HepG2 (cell line): ENCODE measurements at regions not wholly inside any gene's neighbourhood (a gene's known extent, or its start where the extent isn't known, plus 50 kb on each side); places are given as distances from the start of the nearest gene placed in this dataset.

Experiments
- ADNP ChIP-seq: sonication (generic); formaldehyde crosslinking; IDR thresholded peaks from 2 replicates; pipeline ENCODE4 v1.4.0; 2020; ENCODE audit warnings: missing genetic modification reagents
- CEBPG ChIP-seq: IDR thresholded peaks from 2 replicates; pipeline ENCODE4 v1.6.1; 2016
- FLYWCH1 ChIP-seq: sonication (generic); formaldehyde crosslinking; IDR thresholded peaks from 2 replicates; pipeline ENCODE4 v1.8.1; 2023; ENCODE audit warnings: mild to moderate bottlenecking, missing genetic modification reagents
- GPN1 ChIP-seq: sonication (generic); formaldehyde crosslinking; IDR thresholded peaks from 2 replicates; pipeline ENCODE4 v1.5.1; 2020; ENCODE audit warnings: missing genetic modification reagents, borderline replicate concordance
- HMG20B ChIP-seq: conservative IDR thresholded peaks from 2 replicates; pipeline ENCODE4 v1.6.1; 2016; ENCODE audit warnings: missing genetic modification reagents, missing compliant biosample characterization
- MEIS1 ChIP-seq: sonication (generic); formaldehyde crosslinking; IDR thresholded peaks from 2 replicates; pipeline ENCODE4 v1.9.0; 2021; ENCODE audit warnings: mild to moderate bottlenecking, missing genetic modification reagents, moderate library complexity, borderline replicate concordance
- NAIF1 ChIP-seq: sonication (generic); formaldehyde crosslinking; IDR thresholded peaks from 2 replicates; pipeline ENCODE4 v1.5.0; 2020; ENCODE audit warnings: mild to moderate bottlenecking, missing genetic modification reagents, borderline replicate concordance
- POLR2A ChIP-seq, 2 experiments: IDR thresholded peaks; 2 replicates each; pipeline ENCODE4 v1.6.1; 2011; ENCODE audit warnings: low read depth in 2 of 2, low read length in 2 of 2, mild to moderate bottlenecking in 1 of 2, moderate library complexity in 1 of 2; ENCODE audit not compliant: insufficient read depth in 1 of 2
- RBM22 ChIP-seq: fragments of 200-400 bp; formaldehyde crosslinking; optimal IDR thresholded peaks from 2 replicates; pipeline ENCODE3; 2017; ENCODE audit warnings: mild to moderate bottlenecking, low read length, moderate library complexity
- SMYD3 ChIP-seq: sonication (generic); formaldehyde crosslinking; IDR thresholded peaks from 2 replicates; pipeline ENCODE4 v1.8.1; 2023; ENCODE audit warnings: mild to moderate bottlenecking, missing genetic modification reagents
- SUZ12 ChIP-seq: fragments of 150-350 bp; IDR thresholded peaks from 2 replicates; pipeline ENCODE4 v1.6.1; 2014; ENCODE audit warnings: low read depth, low read length
- ZNF343 ChIP-seq: sonication (generic); formaldehyde crosslinking; IDR thresholded peaks from 2 replicates; pipeline ENCODE4 v1.4.0; 2020; ENCODE audit warnings: mild to moderate bottlenecking, missing genetic modification reagents
- TF ChIP-seq, protein P1 (sequence below): IDR thresholded peaks from 2 replicates; pipeline ENCODE4 v1.6.1; 2016; ENCODE audit warnings: low read depth, control low read depth
- TF ChIP-seq, protein P2 (sequence below), 2 experiments: sonication (generic) in 1 of 2; formaldehyde crosslinking in 1 of 2; IDR thresholded peaks; 2 replicates each; pipeline versions ENCODE4 v1.4.0 to v1.6.1; 2018 to 2020; ENCODE audit warnings: missing genetic modification reagents in 2 of 2, borderline replicate concordance in 1 of 2, low read depth in 1 of 2, mild to moderate bottlenecking in 1 of 2, missing biosample characterization in 1 of 2
- TF ChIP-seq, protein P3 (sequence below): sonication (generic); formaldehyde crosslinking; IDR thresholded peaks from 2 replicates; pipeline ENCODE4 v1.5.0; 2020; ENCODE audit warnings: missing genetic modification reagents
- TF ChIP-seq, protein P4 (sequence below): sonication (generic); formaldehyde crosslinking; IDR thresholded peaks from 2 replicates; pipeline ENCODE4 v1.4.0; 2020; ENCODE audit warnings: missing genetic modification reagents
- TF ChIP-seq, protein P5 (sequence below): sonication (generic); formaldehyde crosslinking; IDR thresholded peaks from 2 replicates; pipeline ENCODE4 v1.5.1; 2020; ENCODE audit warnings: missing genetic modification reagents, mild to moderate bottlenecking, borderline replicate concordance

DNA sequence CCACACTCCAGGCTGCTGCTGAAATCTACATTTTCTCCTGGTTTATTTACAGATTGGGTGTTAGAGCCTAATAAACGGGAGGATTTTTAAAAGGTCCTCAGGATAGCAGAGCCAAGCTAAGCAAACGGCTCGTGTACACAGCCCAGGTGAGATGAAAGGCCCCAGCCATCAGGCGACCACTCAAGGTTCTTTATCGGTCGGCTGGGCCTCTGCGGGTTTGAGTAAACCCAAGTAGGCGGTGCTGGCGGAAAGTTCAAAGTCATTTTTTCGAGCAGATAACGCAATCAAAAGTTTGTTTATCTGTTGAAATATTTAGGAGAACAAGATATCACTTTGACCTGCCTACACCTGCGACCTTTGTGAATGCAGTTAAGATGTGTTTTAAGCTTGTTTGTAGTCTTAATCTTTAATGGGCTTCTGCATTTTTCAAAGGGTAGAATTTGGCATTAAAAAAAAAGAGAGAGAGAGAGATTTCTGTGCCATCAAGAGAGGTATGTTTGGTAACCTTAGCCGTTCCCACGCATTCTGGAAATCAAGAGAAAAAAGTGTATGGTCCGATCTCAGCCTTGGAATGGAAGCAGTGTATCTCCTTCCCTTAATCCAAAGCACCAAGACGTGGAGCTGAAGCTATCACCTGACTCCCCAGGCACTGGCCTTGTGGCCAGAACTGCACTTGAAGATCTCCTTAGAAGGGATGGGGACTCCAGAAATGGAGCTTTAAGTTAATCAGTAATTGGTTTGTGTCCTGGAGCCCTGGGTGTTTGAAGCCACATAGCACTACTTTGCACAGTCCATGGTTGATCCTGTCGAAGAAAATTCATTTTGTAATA, 301.7 kb upstream of the IRX5 start (continued):
- TF ChIP-seq, protein P1, sequence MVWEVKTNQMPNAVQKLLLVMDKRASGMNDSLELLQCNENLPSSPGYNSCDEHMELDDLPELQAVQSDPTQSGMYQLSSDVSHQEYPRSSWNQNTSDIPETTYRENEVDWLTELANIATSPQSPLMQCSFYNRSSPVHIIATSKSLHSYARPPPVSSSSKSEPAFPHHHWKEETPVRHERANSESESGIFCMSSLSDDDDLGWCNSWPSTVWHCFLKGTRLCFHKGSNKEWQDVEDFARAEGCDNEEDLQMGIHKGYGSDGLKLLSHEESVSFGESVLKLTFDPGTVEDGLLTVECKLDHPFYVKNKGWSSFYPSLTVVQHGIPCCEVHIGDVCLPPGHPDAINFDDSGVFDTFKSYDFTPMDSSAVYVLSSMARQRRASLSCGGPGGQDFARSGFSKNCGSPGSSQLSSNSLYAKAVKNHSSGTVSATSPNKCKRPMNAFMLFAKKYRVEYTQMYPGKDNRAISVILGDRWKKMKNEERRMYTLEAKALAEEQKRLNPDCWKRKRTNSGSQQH (CRISPR knock-in tag), result no peak
- TF ChIP-seq, protein P2, sequence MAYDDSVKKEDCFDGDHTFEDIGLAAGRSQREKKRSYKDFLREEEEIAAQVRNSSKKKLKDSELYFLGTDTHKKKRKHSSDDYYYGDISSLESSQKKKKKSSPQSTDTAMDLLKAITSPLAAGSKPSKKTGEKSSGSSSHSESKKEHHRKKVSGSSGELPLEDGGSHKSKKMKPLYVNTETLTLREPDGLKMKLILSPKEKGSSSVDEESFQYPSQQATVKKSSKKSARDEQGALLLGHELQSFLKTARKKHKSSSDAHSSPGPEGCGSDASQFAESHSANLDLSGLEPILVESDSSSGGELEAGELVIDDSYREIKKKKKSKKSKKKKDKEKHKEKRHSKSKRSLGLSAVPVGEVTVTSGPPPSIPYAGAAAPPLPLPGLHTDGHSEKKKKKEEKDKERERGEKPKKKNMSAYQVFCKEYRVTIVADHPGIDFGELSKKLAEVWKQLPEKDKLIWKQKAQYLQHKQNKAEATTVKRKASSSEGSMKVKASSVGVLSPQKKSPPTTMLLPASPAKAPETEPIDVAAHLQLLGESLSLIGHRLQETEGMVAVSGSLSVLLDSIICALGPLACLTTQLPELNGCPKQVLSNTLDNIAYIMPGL (CRISPR knock-in tag; IDR thresholded peaks at IDR 0.05; ENCODE audit: borderline replicate concordance in 1 of 2, low read depth in 1 of 2), result 0 out of 4 replicates have a peak, but pooled peaks of 1 of the 2 experiments have one; percentile 25
- 0 out of 2 replicates have a peak, but pooled peaks have one; percentile 55 for TF ChIP-seq MEIS1
- TF ChIP-seq CEBPG, result peak; percentile 82
- TF ChIP-seq SUZ12, result no peak
- TF ChIP-seq GPN1 (CRISPR knock-in tag), result no peak
- TF ChIP-seq RBM22, result no peak
- no peak for TF ChIP-seq POLR2A (IDR thresholded peaks at IDR 0.05; ENCODE audit: insufficient read depth in 1 of 2, low read depth in 2 of 2, low read length in 2 of 2)
- TF ChIP-seq, protein P3, sequence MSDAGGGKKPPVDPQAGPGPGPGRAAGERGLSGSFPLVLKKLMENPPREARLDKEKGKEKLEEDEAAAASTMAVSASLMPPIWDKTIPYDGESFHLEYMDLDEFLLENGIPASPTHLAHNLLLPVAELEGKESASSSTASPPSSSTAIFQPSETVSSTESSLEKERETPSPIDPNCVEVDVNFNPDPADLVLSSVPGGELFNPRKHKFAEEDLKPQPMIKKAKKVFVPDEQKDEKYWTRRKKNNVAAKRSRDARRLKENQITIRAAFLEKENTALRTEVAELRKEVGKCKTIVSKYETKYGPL, result no peak
- TF ChIP-seq ZNF343 (CRISPR knock-in tag), result no peak
- TF ChIP-seq, protein P4, sequence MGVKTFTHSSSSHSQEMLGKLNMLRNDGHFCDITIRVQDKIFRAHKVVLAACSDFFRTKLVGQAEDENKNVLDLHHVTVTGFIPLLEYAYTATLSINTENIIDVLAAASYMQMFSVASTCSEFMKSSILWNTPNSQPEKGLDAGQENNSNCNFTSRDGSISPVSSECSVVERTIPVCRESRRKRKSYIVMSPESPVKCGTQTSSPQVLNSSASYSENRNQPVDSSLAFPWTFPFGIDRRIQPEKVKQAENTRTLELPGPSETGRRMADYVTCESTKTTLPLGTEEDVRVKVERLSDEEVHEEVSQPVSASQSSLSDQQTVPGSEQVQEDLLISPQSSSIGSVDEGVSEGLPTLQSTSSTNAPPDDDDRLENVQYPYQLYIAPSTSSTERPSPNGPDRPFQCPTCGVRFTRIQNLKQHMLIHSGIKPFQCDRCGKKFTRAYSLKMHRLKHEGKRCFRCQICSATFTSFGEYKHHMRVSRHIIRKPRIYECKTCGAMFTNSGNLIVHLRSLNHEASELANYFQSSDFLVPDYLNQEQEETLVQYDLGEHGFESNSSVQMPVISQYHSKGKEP (CRISPR knock-in tag), result no peak
- TF ChIP-seq, protein P5, sequence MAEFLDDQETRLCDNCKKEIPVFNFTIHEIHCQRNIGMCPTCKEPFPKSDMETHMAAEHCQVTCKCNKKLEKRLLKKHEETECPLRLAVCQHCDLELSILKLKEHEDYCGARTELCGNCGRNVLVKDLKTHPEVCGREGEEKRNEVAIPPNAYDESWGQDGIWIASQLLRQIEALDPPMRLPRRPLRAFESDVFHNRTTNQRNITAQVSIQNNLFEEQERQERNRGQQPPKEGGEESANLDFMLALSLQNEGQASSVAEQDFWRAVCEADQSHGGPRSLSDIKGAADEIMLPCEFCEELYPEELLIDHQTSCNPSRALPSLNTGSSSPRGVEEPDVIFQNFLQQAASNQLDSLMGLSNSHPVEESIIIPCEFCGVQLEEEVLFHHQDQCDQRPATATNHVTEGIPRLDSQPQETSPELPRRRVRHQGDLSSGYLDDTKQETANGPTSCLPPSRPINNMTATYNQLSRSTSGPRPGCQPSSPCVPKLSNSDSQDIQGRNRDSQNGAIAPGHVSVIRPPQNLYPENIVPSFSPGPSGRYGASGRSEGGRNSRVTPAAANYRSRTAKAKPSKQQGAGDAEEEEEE (CRISPR knock-in tag), result no peak
- TF ChIP-seq FLYWCH1 (CRISPR knock-in tag), result 0 out of 2 replicates have a peak, but pooled peaks have one; percentile 67
- peak; percentile 100 for TF ChIP-seq HMG20B (CRISPR knock-in tag)
- TF ChIP-seq ADNP (CRISPR knock-in tag), result no peak
- no peak for TF ChIP-seq NAIF1 (CRISPR knock-in tag)
- TF ChIP-seq SMYD3, result peak; percentile 89
